Hepatocyte (in vitro differentiated cells): ENCODE measurements at regions not wholly inside any gene's neighbourhood (a gene's known extent, or its start where the extent isn't known, plus 50 kb on each side); places are given as distances from the start of the nearest gene placed in this dataset.

Source experiments
- DNase-seq: peaks from one replicate; pipeline ENCODE4 v3.0.0-alpha.2; 2016; ENCODE audit warnings: low spot score
- H2AFZ ChIP-seq: fragments of 200-600 bp; sonication (generic); 2 replicates; pipeline ENCODE4 v1.6.0; 2016; ENCODE audit warnings: antibody characterized with exemption, mild to moderate bottlenecking
- H3K27ac ChIP-seq: fragments of 200-600 bp; sonication (generic); 2 replicates; pipeline ENCODE4 v1.5.1; 2016; ENCODE audit warnings: mild to moderate bottlenecking
- H3K27me3 ChIP-seq: fragments of 200-600 bp; sonication (generic); 2 replicates; pipeline ENCODE4 v1.6.1; 2016
- H3K36me3 ChIP-seq: fragments of 200-600 bp; sonication (generic); replicated peaks from 2 replicates; pipeline ENCODE4 v1.5.1; 2016; ENCODE audit warnings: low read depth; ENCODE audit not compliant: insufficient read depth
- H3K4me1 ChIP-seq: fragments of 200-600 bp; sonication (generic); 2 replicates; pipeline ENCODE4 v1.5.1; 2016; ENCODE audit warnings: mild to moderate bottlenecking, moderate library complexity; ENCODE audit not compliant: insufficient read depth
- H3K4me2 ChIP-seq: fragments of 200-600 bp; sonication (generic); 2 replicates; pipeline ENCODE4 v1.6.0; 2016
- H3K4me3 ChIP-seq: fragments of 200-600 bp; sonication (generic); 2 replicates; pipeline ENCODE4 v1.5.1; 2016; ENCODE audit warnings: mild to moderate bottlenecking
- H3K79me2 ChIP-seq: fragments of 200-600 bp; sonication (generic); 2 replicates; pipeline ENCODE4 v1.6.0; 2017; ENCODE audit warnings: mild to moderate bottlenecking
- H3K9me2 ChIP-seq: fragments of 200-600 bp; sonication (generic); replicated peaks from 2 replicates; pipeline ENCODE4 v1.6.0; 2017; ENCODE audit warnings: mild to moderate bottlenecking; ENCODE audit not compliant: insufficient read depth
- H3K9me3 ChIP-seq: fragments of 200-600 bp; sonication (generic); 2 replicates; pipeline ENCODE4 v1.5.1; 2016; ENCODE audit warnings: low read depth, mild to moderate bottlenecking
- H4K20me1 ChIP-seq: fragments of 200-600 bp; sonication (generic); 2 replicates; pipeline ENCODE4 v1.6.0; 2016; ENCODE audit warnings: mild to moderate bottlenecking; ENCODE audit not compliant: insufficient read depth, poor library complexity, severe bottlenecking
- EZH2 ChIP-seq: fragments of 200-600 bp; sonication (generic); IDR thresholded peaks from 2 replicates; pipeline ENCODE4 v1.6.1; 2016; ENCODE audit warnings: antibody characterized with exemption, mild to moderate bottlenecking, borderline replicate concordance
- EZH2phosphoT487 ChIP-seq: fragments of 200-600 bp; sonication (generic); IDR thresholded peaks from one replicate; pipeline ENCODE4 v1.6.1; 2018; ENCODE audit warnings: antibody characterized with exemption, mild to moderate bottlenecking, low read depth, moderate library complexity; ENCODE audit not compliant: unreplicated experiment, severe bottlenecking
- WGBS: methylation state at CpG from one replicate; pipeline ENCODE4 v1.1.6; 2016; ENCODE audit warnings: low lambda C conversion rate; ENCODE audit errors: missing lambda C conversion rate; 5-methylcytosine and 5-hydroxymethylcytosine counted together
- TF ChIP-seq, protein P1 (sequence below): fragments of 200-600 bp; sonication (generic); IDR thresholded peaks from 2 replicates; pipeline ENCODE4 v1.5.1; 2016; ENCODE audit warnings: antibody characterized with exemption, mild to moderate bottlenecking; ENCODE audit not compliant: poor library complexity

- H3K4me2 ChIP-seq = no peak overlapping the region
- TF ChIP-seq, protein P1, sequence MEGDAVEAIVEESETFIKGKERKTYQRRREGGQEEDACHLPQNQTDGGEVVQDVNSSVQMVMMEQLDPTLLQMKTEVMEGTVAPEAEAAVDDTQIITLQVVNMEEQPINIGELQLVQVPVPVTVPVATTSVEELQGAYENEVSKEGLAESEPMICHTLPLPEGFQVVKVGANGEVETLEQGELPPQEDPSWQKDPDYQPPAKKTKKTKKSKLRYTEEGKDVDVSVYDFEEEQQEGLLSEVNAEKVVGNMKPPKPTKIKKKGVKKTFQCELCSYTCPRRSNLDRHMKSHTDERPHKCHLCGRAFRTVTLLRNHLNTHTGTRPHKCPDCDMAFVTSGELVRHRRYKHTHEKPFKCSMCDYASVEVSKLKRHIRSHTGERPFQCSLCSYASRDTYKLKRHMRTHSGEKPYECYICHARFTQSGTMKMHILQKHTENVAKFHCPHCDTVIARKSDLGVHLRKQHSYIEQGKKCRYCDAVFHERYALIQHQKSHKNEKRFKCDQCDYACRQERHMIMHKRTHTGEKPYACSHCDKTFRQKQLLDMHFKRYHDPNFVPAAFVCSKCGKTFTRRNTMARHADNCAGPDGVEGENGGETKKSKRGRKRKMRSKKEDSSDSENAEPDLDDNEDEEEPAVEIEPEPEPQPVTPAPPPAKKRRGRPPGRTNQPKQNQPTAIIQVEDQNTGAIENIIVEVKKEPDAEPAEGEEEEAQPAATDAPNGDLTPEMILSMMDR = no peak
- TF ChIP-seq EZH2phosphoT487 (no peak), EZH2 (no peak)
- no peaks in the 10 kb centered on the region for H3K36me3 ChIP-seq
- no peak overlapping the region for H3K4me3 ChIP-seq
- 85% methylated on average over 10 of the region's 10 CpGs for WGBS
- H3K4me1 ChIP-seq = peaks cover 9% of the 10 kb centered on the region
- H3K9me3 ChIP-seq = no peaks in the 10 kb centered on the region
- no peak overlapping the region for H3K27ac ChIP-seq
- H3K27me3 ChIP-seq = no peaks in the 10 kb centered on the region
- H2AFZ ChIP-seq = no peak overlapping the region
- no peaks in the 10 kb centered on the region for H3K79me2 ChIP-seq
- H4K20me1 ChIP-seq = no peaks in the 10 kb centered on the region
- no peak for DNase-seq
- no peaks in the 10 kb centered on the region for H3K9me2 ChIP-seq
These were observed 104.8 kb upstream of the PTPN1 start for GRCh38 chr20:50405235-50405914.

DNA sequence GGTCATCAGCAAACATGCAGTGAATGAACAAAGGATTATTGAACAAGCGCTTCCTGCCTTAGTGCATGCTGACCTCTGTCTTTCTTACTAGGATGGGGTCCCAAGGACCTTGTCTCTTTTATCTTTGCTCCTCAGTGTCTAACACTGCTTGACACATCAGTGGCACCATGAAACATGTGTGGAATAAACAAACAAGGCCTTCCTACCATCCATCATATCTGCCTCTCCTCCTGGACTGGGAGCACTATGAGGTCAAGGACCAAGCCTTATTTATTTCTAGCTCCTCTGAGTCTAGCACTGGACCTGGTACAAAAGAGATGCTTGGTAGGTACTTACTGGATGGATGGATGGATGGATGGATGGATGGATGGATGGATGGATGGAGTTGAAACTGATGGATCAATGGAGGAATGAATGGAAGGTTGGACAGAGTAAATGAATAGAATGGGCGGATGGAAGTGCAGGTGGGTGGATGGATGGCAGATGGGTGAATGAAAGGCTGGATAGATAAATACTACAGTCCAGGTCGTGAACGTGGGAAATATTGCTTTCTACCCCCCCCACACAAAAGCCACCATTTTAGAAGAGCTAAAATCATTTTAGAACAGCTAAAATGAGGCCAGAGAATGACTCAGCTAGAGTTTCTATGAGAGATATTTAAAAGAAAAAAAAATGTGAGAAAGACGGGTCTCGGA lies 104.1 kb upstream of the PTPN1 start:
- H3K9me3 ChIP-seq = no peaks in the 10 kb centered on the region
- no peak overlapping the region for H3K4me3 ChIP-seq
- H4K20me1 ChIP-seq = no peaks in the 10 kb centered on the region
- H3K36me3 ChIP-seq = no peaks in the 10 kb centered on the region
- whole genome bisulfite sequencing = 91% methylated on average over 6 of the region's 6 CpGs
- TF ChIP-seq EZH2phosphoT487 = no peak
- TF ChIP-seq, protein P1 = no peak
- no peak for TF ChIP-seq EZH2
- H3K27ac ChIP-seq = no peak overlapping the region
- no peak for DNase-seq
- no peaks in the 10 kb centered on the region for H3K9me2 ChIP-seq
- no peak overlapping the region for H2AFZ ChIP-seq
- peaks cover 9% of the 10 kb centered on the region for H3K4me1 ChIP-seq
- no peaks in the 10 kb centered on the region for H3K79me2 ChIP-seq
- no peak overlapping the region for H3K4me2 ChIP-seq
- H3K27me3 ChIP-seq = no peaks in the 10 kb centered on the region

GRCh38 chr20:50406610-50407136 lies 103.5 kb upstream of the PTPN1 start:
- Histone ChIP-seq H2AFZ (no peak overlapping the region), H3K9me3 (no peaks in the 10 kb centered on the region), H4K20me1 (no peaks in the 10 kb centered on the region), H3K4me1 (peaks cover 9% of the 10 kb centered on the region), H3K9me2 (no peaks in the 10 kb centered on the region), H3K27ac (no peak overlapping the region), H3K4me2 (no peak overlapping the region), H3K79me2 (no peaks in the 10 kb centered on the region), H3K27me3 (no peaks in the 10 kb centered on the region), H3K4me3 (no peak overlapping the region), H3K36me3 (no peaks in the 10 kb centered on the region)
- 89% methylated on average over 9 of the region's 9 CpGs for WGBS
- no peak for DNase-seq
- TF ChIP-seq, protein P1 = no peak
- TF ChIP-seq EZH2 = no peak
